GM12878 (cell line): ENCODE measurements at regions not wholly inside any gene's neighbourhood (a gene's known extent, or its start where the extent isn't known, plus 50 kb on each side); places are given as distances from the start of the nearest gene placed in this dataset.

ENCODE experiments used
- ATAC-seq: fragments of 200-7000 bp; cut with Tn5 transposase; 3 replicates; pipeline ENCODE4 v1.9.1; 2020; ENCODE audit warnings: mild to moderate bottlenecking, moderate library complexity
- BruUV-seq: library from RNA; stranded (reverse); fragments of 400-500 nt; replicated peaks from 2 replicates; lab custom pipeline; 2021; lab: Mats Ljungman, UMichigan
- CTCF ChIA-PET: fragments of 300-600 bp; sonication (Branson Sonifier 250); formaldehyde crosslinking; extraction: SDS; loops from one replicate; lab custom pipeline; 2021; ENCODE audit warnings: inconsistent platforms; lab: Yijun Ruan, JAX
- POLR2A ChIA-PET: fragments of 350-600 bp; formaldehyde crosslinking; extraction: SDS; loops from one replicate; lab custom pipeline; 2021; ENCODE audit warnings: inconsistent platforms; lab: Charles Lee
- RAD21 ChIA-PET: fragments of 300-600 bp; sonication (Branson Sonifier 250); formaldehyde crosslinking; loops from one replicate; lab custom pipeline; 2023; ENCODE audit warnings: antibody characterized with exemption; ENCODE audit not compliant: unreplicated experiment; lab: Charles Lee
- SMC1A ChIA-PET: fragments of 300-600 bp; sonication (Branson Sonifier 250); formaldehyde crosslinking; loops from one replicate; lab custom pipeline; 2023; ENCODE audit not compliant: unreplicated experiment, uncharacterized antibody; lab: Charles Lee
- DNase-seq: peaks from one replicate; pipeline ENCODE4 v3.0.0-alpha.2; 2011; ENCODE audit warnings: low read depth, low spot score
- FAIRE-seq: peaks from 3 replicates; lab custom pipeline; 2011; peaks lifted over from hg19 to GRCh38; lab: Jason Lieb, UNC
- H2AFZ ChIP-seq: 2 replicates; pipeline ENCODE4 v1.6.0; 2011; ENCODE audit warnings: low read depth, low read length, control low read depth; ENCODE audit not compliant: control insufficient read depth
- H3K27ac ChIP-seq: 2 replicates; pipeline ENCODE4 v1.5.1; 2011; ENCODE audit warnings: control low read depth; ENCODE audit not compliant: control insufficient read depth, insufficient read depth
- H3K27me3 ChIP-seq, 2 experiments: replicated peaks in 1 of 2; 2 replicates each; pipeline versions ENCODE4 v1.6.0 to v1.6.1; 2011; ENCODE audit warnings: low read length in 1 of 2; ENCODE audit not compliant: control insufficient read depth in 2 of 2, insufficient read depth in 2 of 2
- H3K36me3 ChIP-seq, 2 experiments: 2 replicates each; pipeline ENCODE4 v1.5.1; 2011; ENCODE audit warnings: low read length in 1 of 2; ENCODE audit not compliant: control insufficient read depth in 2 of 2, insufficient read depth in 2 of 2
- H3K4me1 ChIP-seq: 2 replicates; pipeline ENCODE4 v1.6.1; 2011; ENCODE audit warnings: mild to moderate bottlenecking, low read length, moderate library complexity, mixed read lengths; ENCODE audit not compliant: control insufficient read depth, insufficient read depth
- H3K4me2 ChIP-seq: 2 replicates; pipeline ENCODE4 v1.6.0; 2011; ENCODE audit warnings: control low read depth; ENCODE audit not compliant: control insufficient read depth, insufficient read depth
- H3K4me3 ChIP-seq: fragments of 200-600 bp; sonication (generic); 2 replicates; pipeline ENCODE4 v1.5.1; 2016
- H3K79me2 ChIP-seq: 2 replicates; pipeline ENCODE4 v1.6.0; 2011; ENCODE audit warnings: low read length; ENCODE audit not compliant: control insufficient read depth, insufficient read depth
- H3K9ac ChIP-seq: 2 replicates; pipeline ENCODE4 v1.8.0; 2011; ENCODE audit warnings: low read length, control low read depth, mixed read lengths; ENCODE audit not compliant: control insufficient read depth, insufficient read depth
- H3K9me3 ChIP-seq: replicated peaks from 3 replicates; pipeline ENCODE4 v1.5.1; 2011; ENCODE audit warnings: mild to moderate bottlenecking, low read length; ENCODE audit not compliant: control insufficient read depth, insufficient read depth
- H4K20me1 ChIP-seq: 2 replicates; pipeline ENCODE4 v1.6.0; 2011; ENCODE audit not compliant: control insufficient read depth, insufficient read depth
- BCL3 ChIP-seq: IDR thresholded peaks from 2 replicates; pipeline ENCODE4 v1.6.1; 2011; ENCODE audit warnings: borderline replicate concordance, low read depth, mild to moderate bottlenecking, moderate library complexity, low read length; ENCODE audit not compliant: insufficient read depth, poor library complexity, severe bottlenecking
- CREM ChIP-seq: IDR thresholded peaks from 2 replicates; pipeline ENCODE4 v1.6.1; 2014; ENCODE audit warnings: antibody characterized with exemption, low read depth
- IKZF1 ChIP-seq: fragments of 450-650 bp; conservative IDR thresholded peaks from 2 replicates; pipeline ENCODE4 v1.6.1; 2017; ENCODE audit warnings: antibody characterized with exemption, mild to moderate bottlenecking
- MEF2B ChIP-seq: fragments of 450-650 bp; IDR thresholded peaks from 2 replicates; pipeline ENCODE4 v1.6.1; 2018; ENCODE audit warnings: mild to moderate bottlenecking, moderate library complexity; ENCODE audit not compliant: partially characterized antibody, poor library complexity, severe bottlenecking
- MYB ChIP-seq: fragments of 150-350 bp; IDR thresholded peaks from 2 replicates; pipeline ENCODE4 v1.6.1; 2014; ENCODE audit warnings: mild to moderate bottlenecking, low read depth, low read length, borderline replicate concordance
- NFXL1 ChIP-seq: fragments of 450-650 bp; IDR thresholded peaks from 2 replicates; pipeline ENCODE4 v1.6.1; 2017; ENCODE audit warnings: antibody characterized with exemption, mild to moderate bottlenecking, borderline replicate concordance
- NFYB ChIP-seq: IDR thresholded peaks from 2 replicates; pipeline ENCODE4 v1.6.1; 2011; ENCODE audit warnings: low read depth, mild to moderate bottlenecking, low read length, improper control_type of control experiment, moderate library complexity; ENCODE audit not compliant: insufficient read depth
- TAF1 ChIP-seq: IDR thresholded peaks from 2 replicates; pipeline ENCODE4 v1.6.1; 2011; ENCODE audit warnings: mild to moderate bottlenecking, low read depth, low read length, borderline replicate concordance
- TCF7 ChIP-seq: IDR thresholded peaks from 2 replicates; pipeline ENCODE4 v1.6.1; 2014; ENCODE audit warnings: antibody characterized with exemption, borderline replicate concordance
- WGBS: methylation state at CpG from one replicate; pipeline ENCODE4 v1.1.6; 2016; ENCODE audit warnings: low lambda C conversion rate; ENCODE audit not compliant: insufficient replicate concordance, insufficient coverage; ENCODE audit errors: missing lambda C conversion rate; 5-methylcytosine and 5-hydroxymethylcytosine counted together
- in situ Hi-C: fragments of 300-500 bp; cut with MboI; formaldehyde crosslinking; loops from 9 replicates; pipeline ENCODE4 v1.14.3; 2018; ENCODE audit warnings: mixed read lengths
- intact Hi-C: fragments of 100-400 bp; cut with micrococcal nuclease; formaldehyde crosslinking; loops from one replicate; pipeline ENCODE4 v1.14.2; 2022; ENCODE audit not compliant: unreplicated experiment
- TF ChIP-seq, protein P1 (sequence below): fragments of 450-650 bp; IDR thresholded peaks from 2 replicates; pipeline ENCODE4 v1.6.1; 2016; ENCODE audit warnings: mild to moderate bottlenecking
- TF ChIP-seq, protein P2 (sequence below): IDR thresholded peaks from 2 replicates; pipeline ENCODE4 v1.6.1; 2011; ENCODE audit warnings: low read depth, low read length, improper control_type of control experiment, borderline replicate concordance

GRCh38 chrX:39848243-39848642 is 249.5 kb downstream of the BCOR start (continued):
- TF ChIP-seq MEF2B (no peak), BCL3 (no peak)

DNA sequence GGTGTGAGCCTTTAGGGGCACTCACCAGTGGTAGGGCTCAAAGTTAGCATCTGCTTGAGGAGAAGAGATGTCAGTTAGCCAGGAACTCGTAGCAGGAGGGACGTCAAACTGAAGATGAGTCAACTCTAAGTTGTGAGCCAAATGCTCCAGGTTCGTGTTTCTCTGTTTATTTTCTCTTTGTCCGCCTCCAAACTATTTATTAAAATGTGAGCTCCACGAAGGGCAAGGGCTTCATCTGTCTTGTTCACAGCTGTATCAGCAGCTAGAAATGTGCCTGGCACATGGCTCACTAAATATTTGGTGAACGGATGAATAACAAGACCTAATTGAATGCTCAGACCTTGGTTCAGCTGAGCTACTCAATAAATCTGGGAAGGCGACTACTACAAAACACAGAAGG is 248.9 kb downstream of the BCOR start:
- Histone ChIP-seq H3K9ac (no peak overlapping the region), H4K20me1 (no peaks in the 10 kb centered on the region), H3K4me1 (peaks cover 15% of the 10 kb centered on the region), H3K27ac (no peak overlapping the region), H3K9me3 (no peaks in the 10 kb centered on the region; the same call in 2 of the 3 replicates), H3K4me2 (no peak overlapping the region), H2AFZ (no peak overlapping the region), H3K27me3 (no peaks in the 10 kb centered on the region), H3K79me2 (peaks cover 4% of the 10 kb centered on the region; the same call in 1 of the 2 replicates), H3K4me3 (no peak overlapping the region), H3K36me3 (no peaks in the 10 kb centered on the region)
- ChIA-PET CTCF (no interaction called here), SMC1A (no interaction called here), RAD21 (no interaction called here), POLR2A (no interaction called here)
- no TSS peak for BruUV-seq
- 47% methylated on average over 7 of the region's 7 CpGs for WGBS
- TF ChIP-seq TAF1 (no peak), CREM (no peak), MYB (no peak), TCF7 (no peak), NFYB (no peak), NFXL1 (no peak), IKZF1 (no peak)
- TF ChIP-seq, protein P1, sequence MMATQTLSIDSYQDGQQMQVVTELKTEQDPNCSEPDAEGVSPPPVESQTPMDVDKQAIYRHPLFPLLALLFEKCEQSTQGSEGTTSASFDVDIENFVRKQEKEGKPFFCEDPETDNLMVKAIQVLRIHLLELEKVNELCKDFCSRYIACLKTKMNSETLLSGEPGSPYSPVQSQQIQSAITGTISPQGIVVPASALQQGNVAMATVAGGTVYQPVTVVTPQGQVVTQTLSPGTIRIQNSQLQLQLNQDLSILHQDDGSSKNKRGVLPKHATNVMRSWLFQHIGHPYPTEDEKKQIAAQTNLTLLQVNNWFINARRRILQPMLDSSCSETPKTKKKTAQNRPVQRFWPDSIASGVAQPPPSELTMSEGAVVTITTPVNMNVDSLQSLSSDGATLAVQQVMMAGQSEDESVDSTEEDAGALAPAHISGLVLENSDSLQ: no peak
- TF ChIP-seq, protein P2, sequence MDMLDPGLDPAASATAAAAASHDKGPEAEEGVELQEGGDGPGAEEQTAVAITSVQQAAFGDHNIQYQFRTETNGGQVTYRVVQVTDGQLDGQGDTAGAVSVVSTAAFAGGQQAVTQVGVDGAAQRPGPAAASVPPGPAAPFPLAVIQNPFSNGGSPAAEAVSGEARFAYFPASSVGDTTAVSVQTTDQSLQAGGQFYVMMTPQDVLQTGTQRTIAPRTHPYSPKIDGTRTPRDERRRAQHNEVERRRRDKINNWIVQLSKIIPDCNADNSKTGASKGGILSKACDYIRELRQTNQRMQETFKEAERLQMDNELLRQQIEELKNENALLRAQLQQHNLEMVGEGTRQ: no peak
- ATAC-seq: no peak
- no peak for FAIRE-seq
- no peak for DNase-seq
- intact Hi-C loops: no loop called here
- in situ Hi-C loops: no loop called here
